H1 (cell line): ENCODE measurements at regions not wholly inside any gene's neighbourhood (a gene's known extent, or its start where the extent isn't known, plus 50 kb on each side); places are given as distances from the start of the nearest gene placed in this dataset.

Experiments
- CTCF ChIA-PET: fragments of 300-600 bp; sonication (Branson Sonifier 250); formaldehyde crosslinking; loops from one replicate; lab custom pipeline; 2021; ENCODE audit not compliant: partially characterized antibody; lab: Charles Lee
- POLR2A ChIA-PET: fragments of 300-600 bp; sonication (Branson Sonifier 250); formaldehyde crosslinking; loops from one replicate; lab custom pipeline; 2021; ENCODE audit warnings: inconsistent platforms; ENCODE audit not compliant: partially characterized antibody; lab: Charles Lee
- DNase-seq, 2 experiments: peaks; one replicate each; pipeline versions ENCODE4 v3.0.0 to v3.0.0-alpha.2; 2010 to 2022; ENCODE audit warnings: low spot score in 2 of 2, low read depth in 1 of 2, mixed read lengths in 1 of 2
- FAIRE-seq: peaks from 2 replicates; lab custom pipeline; 2011; peaks lifted over from hg19 to GRCh38; lab: Jason Lieb, UNC
- H2AFZ ChIP-seq: 2 replicates; pipeline ENCODE4 v1.8.1; 2012; ENCODE audit warnings: low read length, inconsistent platforms
- H2AK5ac ChIP-seq: 2 replicates; pipeline ENCODE4 v1.6.1; 2013; ENCODE audit warnings: low read depth, low read length
- H2BK120ac ChIP-seq: replicated peaks from 2 replicates; pipeline ENCODE3; 2013; ENCODE audit warnings: low read depth, low read length, inconsistent platforms
- H2BK12ac ChIP-seq: 2 replicates; pipeline ENCODE4 v1.6.1; 2013; ENCODE audit warnings: low read depth, low read length
- H2BK15ac ChIP-seq: 2 replicates; pipeline ENCODE4 v1.6.1; 2013; ENCODE audit warnings: low read length
- H2BK20ac ChIP-seq: 2 replicates; pipeline ENCODE4 v1.6.1; 2013; ENCODE audit warnings: low read length
- H2BK5ac ChIP-seq: 2 replicates; pipeline ENCODE4 v1.6.1; 2013; ENCODE audit warnings: low read depth, low read length
- H3K14ac ChIP-seq: 2 replicates; pipeline ENCODE4 v1.6.1; 2013; ENCODE audit warnings: inconsistent platforms; ENCODE audit not compliant: insufficient read length
- H3K18ac ChIP-seq: 2 replicates; pipeline ENCODE4 v1.6.1; 2013; ENCODE audit warnings: low read length; ENCODE audit errors: extremely low read depth
- H3K23ac ChIP-seq: 2 replicates; pipeline ENCODE4 v1.6.1; 2013; ENCODE audit warnings: inconsistent platforms; ENCODE audit not compliant: insufficient read length
- H3K23me2 ChIP-seq: 2 replicates; pipeline ENCODE4 v1.6.1; 2013; ENCODE audit warnings: low read depth, low read length
- H3K27ac ChIP-seq: 2 replicates; pipeline ENCODE4 v1.6.1; 2011; ENCODE audit warnings: low read depth, low read length, inconsistent platforms
- H3K27me3 ChIP-seq, 4 experiments: replicated peaks in 1 of 4; 1 replicate in 1 of 4; 2 replicates in 3 of 4; pipeline versions ENCODE4 v1.6.1 to v1.8.1; 2011 to 2013; ENCODE audit warnings: low read length in 3 of 4, mild to moderate bottlenecking in 3 of 4, inconsistent platforms in 2 of 4, mixed read lengths in 2 of 4, moderate library complexity in 1 of 4; ENCODE audit not compliant: control insufficient read depth in 3 of 4, insufficient read depth in 3 of 4; ENCODE audit errors: extremely low read depth in 1 of 4
- H3K36me3 ChIP-seq, 4 experiments: 2 replicates each; pipeline versions ENCODE4 v1.6.1 to v1.8.1; 2011 to 2013; ENCODE audit warnings: mild to moderate bottlenecking in 4 of 4, low read length in 3 of 4, moderate library complexity in 2 of 4, control low read depth in 1 of 4, inconsistent platforms in 1 of 4; ENCODE audit not compliant: insufficient read depth in 4 of 4, control insufficient read depth in 2 of 4
- H3K4ac ChIP-seq: replicated peaks from 2 replicates; pipeline ENCODE3; 2013; ENCODE audit warnings: low read length, low read depth, mixed read lengths, inconsistent platforms; ENCODE audit not compliant: insufficient read length
- H3K4me1 ChIP-seq, 4 experiments: replicated peaks in 1 of 4; 1 replicate in 1 of 4; 2 replicates in 3 of 4; pipeline versions ENCODE4 v1.6.1 to v1.8.1; 2011 to 2013; ENCODE audit warnings: low read length in 3 of 4, inconsistent platforms in 2 of 4, mixed read lengths in 1 of 4; ENCODE audit not compliant: insufficient read depth in 4 of 4, control insufficient read depth in 3 of 4
- H3K4me2 ChIP-seq, 2 experiments: 2 replicates each; pipeline versions ENCODE4 v1.6.1 to v1.8.1; 2011 to 2013; ENCODE audit warnings: low read depth in 2 of 2, low read length in 2 of 2, control low read depth in 1 of 2, inconsistent platforms in 1 of 2, mild to moderate bottlenecking in 1 of 2; ENCODE audit not compliant: insufficient read depth in 1 of 2
- H3K4me3 ChIP-seq, 4 experiments: fragments of 200-600, 300-600 bp in 1 of 4; sonication (generic), shearing (Covaris generic), sonication (Bioruptor Twin) in 1 of 4; 2 replicates each; pipeline versions ENCODE4 v1.5.1 to v1.8.1; 2011 to 2016; ENCODE audit warnings: low read length in 4 of 4, low read depth in 3 of 4, control low read depth in 2 of 4, inconsistent platforms in 2 of 4, mild to moderate bottlenecking in 2 of 4, mixed read lengths in 1 of 4, moderate library complexity in 1 of 4; ENCODE audit not compliant: insufficient read depth in 2 of 4; ENCODE audit errors: extremely low read depth in 1 of 4
- H3K56ac ChIP-seq: replicated peaks from 2 replicates; pipeline ENCODE3; 2013; ENCODE audit warnings: low read depth, mild to moderate bottlenecking, mixed read lengths, low read length, inconsistent platforms; ENCODE audit not compliant: insufficient read length
- H3K79me1 ChIP-seq: 2 replicates; pipeline ENCODE4 v1.6.1; 2013; ENCODE audit warnings: low read depth, low read length, control low read depth
- H3K79me2 ChIP-seq, 2 experiments: 2 replicates each; pipeline versions ENCODE4 v1.6.1 to v1.8.1; 2012 to 2013; ENCODE audit warnings: low read length in 2 of 2, mild to moderate bottlenecking in 2 of 2, inconsistent platforms in 1 of 2; ENCODE audit not compliant: insufficient read depth in 2 of 2, control insufficient read depth in 1 of 2
- H3K9ac ChIP-seq, 4 experiments: replicated peaks in 1 of 4; 1 replicate in 1 of 4; 2 replicates in 3 of 4; pipeline versions ENCODE4 v1.6.1 to v1.8.1; 2011 to 2013; ENCODE audit warnings: low read depth in 3 of 4, low read length in 3 of 4, control low read depth in 2 of 4, mild to moderate bottlenecking in 2 of 4, moderate library complexity in 2 of 4, inconsistent platforms in 1 of 4; ENCODE audit errors: extremely low read depth in 1 of 4
- H3K9me3 ChIP-seq, 2 experiments: 2 replicates each; pipeline versions ENCODE4 v1.6.1 to v1.8.1; 2012 to 2013; ENCODE audit warnings: mild to moderate bottlenecking in 2 of 2, moderate library complexity in 2 of 2, control low read depth in 1 of 2, inconsistent platforms in 1 of 2, low read depth in 1 of 2, low read length in 1 of 2, mixed read lengths in 1 of 2; ENCODE audit not compliant: insufficient read depth in 2 of 2
- H4K20me1 ChIP-seq, 2 experiments: replicated peaks in 1 of 2; 2 replicates each; pipeline versions ENCODE3 to v1.8.1; 2011 to 2013; ENCODE audit warnings: inconsistent platforms in 2 of 2, low read length in 2 of 2, mild to moderate bottlenecking in 1 of 2; ENCODE audit not compliant: insufficient read depth in 2 of 2, control insufficient read depth in 1 of 2
- H4K5ac ChIP-seq: 2 replicates; pipeline ENCODE4 v1.6.1; 2013; ENCODE audit warnings: low read length, low read depth, mixed read lengths, inconsistent platforms; ENCODE audit not compliant: insufficient read length
- H4K8ac ChIP-seq: 2 replicates; pipeline ENCODE4 v1.8.0; 2013; ENCODE audit warnings: mild to moderate bottlenecking, moderate library complexity, low read length, inconsistent platforms; ENCODE audit not compliant: insufficient read depth; ENCODE audit errors: extremely low read depth
- H4K91ac ChIP-seq: replicated peaks from 2 replicates; pipeline ENCODE3; 2013; ENCODE audit warnings: low read length, mixed read lengths, inconsistent platforms; ENCODE audit not compliant: insufficient read length
- BRCA1 ChIP-seq: IDR thresholded peaks from 2 replicates; pipeline ENCODE4 v1.6.1; 2012; ENCODE audit warnings: low read depth, low read length, improper control_type of control experiment
- CTCF ChIP-seq, 3 experiments: IDR thresholded peaks; 1 replicate in 2 of 3; 2 replicates in 1 of 3; pipeline versions ENCODE4 v1.5.1 to v1.6.1; 2011; ENCODE audit warnings: low read length in 3 of 3, mild to moderate bottlenecking in 3 of 3, inconsistent platforms in 2 of 3, low read depth in 1 of 3, moderate library complexity in 1 of 3; ENCODE audit not compliant: insufficient read depth in 1 of 3; ENCODE audit errors: control extremely low read depth in 1 of 3
- EGR1 ChIP-seq: IDR thresholded peaks from 2 replicates; pipeline ENCODE4 v1.6.1; 2011; ENCODE audit warnings: low read depth, low read length, borderline replicate concordance
- JUN ChIP-seq: IDR thresholded peaks from 2 replicates; pipeline ENCODE4 v1.6.1; 2011; ENCODE audit warnings: low read depth, mild to moderate bottlenecking, improper control_type of control experiment, low read length
- NRF1 ChIP-seq: IDR thresholded peaks from 2 replicates; pipeline ENCODE4 v1.6.1; 2011; ENCODE audit warnings: mild to moderate bottlenecking, low read depth, low read length, improper control_type of control experiment
- PHF8 ChIP-seq: fragments of 200-600 bp; sonication (generic); conservative IDR thresholded peaks from 2 replicates; pipeline ENCODE4 v1.7.1; 2012; ENCODE audit warnings: low read depth, mild to moderate bottlenecking, inconsistent platforms, low read length, moderate library complexity
- POU5F1 ChIP-seq: IDR thresholded peaks from 2 replicates; pipeline ENCODE4 v1.6.1; 2011; ENCODE audit warnings: low read depth, mild to moderate bottlenecking, low read length, moderate library complexity
- RAD21 ChIP-seq, 2 experiments: IDR thresholded peaks in 1 of 2; conservative IDR thresholded peaks in 1 of 2; 2 replicates each; pipeline ENCODE4 v1.6.1; 2011; ENCODE audit warnings: low read depth in 2 of 2, low read length in 2 of 2, improper control_type of control experiment in 1 of 2, inconsistent platforms in 1 of 2, mild to moderate bottlenecking in 1 of 2, moderate library complexity in 1 of 2
- SIX5 ChIP-seq: IDR thresholded peaks from 2 replicates; pipeline ENCODE4 v1.6.1; 2011; ENCODE audit warnings: mild to moderate bottlenecking, low read depth, low read length
- SP4 ChIP-seq: IDR thresholded peaks from 2 replicates; pipeline ENCODE4 v1.6.1; 2012; ENCODE audit warnings: low read length, inconsistent platforms
- TCF12 ChIP-seq: IDR thresholded peaks from 2 replicates; pipeline ENCODE4 v1.6.1; 2011; ENCODE audit warnings: low read depth, mild to moderate bottlenecking, low read length
- TEAD4 ChIP-seq: IDR thresholded peaks from 2 replicates; pipeline ENCODE4 v1.6.1; 2012; ENCODE audit warnings: low read depth, low read length, inconsistent platforms, mixed read lengths
- YY1 ChIP-seq: IDR thresholded peaks from 2 replicates; pipeline ENCODE4 v1.6.1; 2011; ENCODE audit warnings: low read depth, mild to moderate bottlenecking, low read length
- WGBS, 2 experiments: shearing (Covaris generic) in 1 of 2; methylation state at CpG; one replicate each; pipeline versions ENCODE4 v1.1.6 to v1.1.7; 2013 to 2015; ENCODE audit warnings: low lambda C conversion rate in 2 of 2, mixed read lengths in 2 of 2, inconsistent platforms in 1 of 2, low coverage in 1 of 2, missing lambda C conversion rate in 1 of 2; ENCODE audit not compliant: insufficient replicate concordance in 2 of 2, insufficient coverage in 1 of 2, insufficient read length in 1 of 2; ENCODE audit errors: extremely low coverage in 1 of 2, missing lambda C conversion rate in 1 of 2; 5-methylcytosine and 5-hydroxymethylcytosine counted together

GRCh38 chr17:70022175-70022574 is 52.9 kb upstream of the KCNJ16 start:
- Histone ChIP-seq H2BK5ac (no peak overlapping the region), H2BK15ac (no peak overlapping the region), H3K27ac (no peak overlapping the region), H3K14ac (no peak overlapping the region), H3K9me3 (no peaks in the 10 kb centered on the region), H3K79me2 (no peaks in the 10 kb centered on the region), H3K27me3 (no peaks in the 10 kb centered on the region), H3K79me1 (no peaks in the 10 kb centered on the region), H2BK12ac (no peak overlapping the region), H2BK20ac (no peak overlapping the region), H3K23me2 (no peaks in the 10 kb centered on the region), H4K5ac (no peak overlapping the region), H3K9ac (no peak overlapping the region), H3K23ac (no peak overlapping the region), H3K36me3 (no peaks in the 10 kb centered on the region), H4K91ac (no peak overlapping the region), H2AK5ac (no peak overlapping the region), H3K18ac (no peak overlapping the region), H3K4me3 (no peak overlapping the region), H2BK120ac (no peak overlapping the region), H2AFZ (no peak overlapping the region), H4K8ac (no peak overlapping the region), H3K4me1 (no peaks in the 10 kb centered on the region), H3K4me2 (no peak overlapping the region), H3K56ac (no peak overlapping the region), H4K20me1 (no peaks in the 10 kb centered on the region), H3K4ac (no peak overlapping the region)
- CTCF ChIA-PET: interaction anchor here (0.7 to 1.1 kb wide), 3 partner anchors 107 to 518 kb away, joined by 3 to 4 read pairs (median 3); no protein-coding TSS in a partner anchor
- FAIRE-seq: no peak
- TF ChIP-seq JUN: no peak
- TF ChIP-seq NRF1: no peak
- TF ChIP-seq RAD21 (IDR thresholded peaks at IDR 0.05 in 1 of 2, conservative IDR thresholded peaks at IDR 0.05 in 1 of 2; ENCODE audit: low read depth in 2 of 2, low read length in 2 of 2): no peak
- no peak for TF ChIP-seq BRCA1
- TF ChIP-seq SP4: no peak
- no peak for TF ChIP-seq PHF8
- TF ChIP-seq YY1: no peak
- no peak for TF ChIP-seq TEAD4
- no peak for TF ChIP-seq SIX5
- TF ChIP-seq CTCF (IDR thresholded peaks at IDR 0.05; ENCODE audit: control extremely low read depth in 1 of 3, insufficient read depth in 1 of 3, low read depth in 1 of 3, low read length in 3 of 3): no peak
- TF ChIP-seq EGR1: no peak
- no peak for TF ChIP-seq TCF12
- no peak for TF ChIP-seq POU5F1
- DNase-seq: no peak
- POLR2A ChIA-PET: no interaction called here
- 88% methylated on average over 3 of the region's 3 CpGs; no CpG with 5 or more reads in 1 of the 2 experiments for WGBS, 2 experiments
